ENCODE measurements at regions not wholly inside any gene's neighbourhood (a gene's known extent, or its start where the extent isn't known, plus 50 kb on each side); places are given as distances from the start of the nearest gene placed in this dataset.

DNA sequence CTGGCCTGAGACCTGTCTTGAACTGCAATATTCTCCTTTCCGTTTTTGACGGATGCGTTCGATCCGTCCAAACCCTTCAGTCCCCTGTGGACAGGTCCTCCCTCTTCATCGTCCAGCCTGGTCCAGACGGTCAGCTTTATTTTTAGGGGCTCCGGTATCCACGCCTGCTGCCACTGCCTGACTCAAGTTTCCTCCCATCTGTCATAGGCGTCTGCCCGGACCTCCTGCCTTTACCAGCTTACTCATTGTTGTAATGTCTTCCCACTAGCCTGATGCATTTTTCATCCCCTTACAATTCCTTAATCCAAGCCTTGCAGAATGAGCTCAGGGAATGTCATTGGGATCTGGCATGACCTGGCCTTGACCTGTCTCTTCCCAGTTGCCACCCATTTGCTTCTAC, 145.8 kb downstream of the TENT4A start:
- no peak for DNase-seq (ENCODE audit: low spot score)
- TF ChIP-seq, protein P1, sequence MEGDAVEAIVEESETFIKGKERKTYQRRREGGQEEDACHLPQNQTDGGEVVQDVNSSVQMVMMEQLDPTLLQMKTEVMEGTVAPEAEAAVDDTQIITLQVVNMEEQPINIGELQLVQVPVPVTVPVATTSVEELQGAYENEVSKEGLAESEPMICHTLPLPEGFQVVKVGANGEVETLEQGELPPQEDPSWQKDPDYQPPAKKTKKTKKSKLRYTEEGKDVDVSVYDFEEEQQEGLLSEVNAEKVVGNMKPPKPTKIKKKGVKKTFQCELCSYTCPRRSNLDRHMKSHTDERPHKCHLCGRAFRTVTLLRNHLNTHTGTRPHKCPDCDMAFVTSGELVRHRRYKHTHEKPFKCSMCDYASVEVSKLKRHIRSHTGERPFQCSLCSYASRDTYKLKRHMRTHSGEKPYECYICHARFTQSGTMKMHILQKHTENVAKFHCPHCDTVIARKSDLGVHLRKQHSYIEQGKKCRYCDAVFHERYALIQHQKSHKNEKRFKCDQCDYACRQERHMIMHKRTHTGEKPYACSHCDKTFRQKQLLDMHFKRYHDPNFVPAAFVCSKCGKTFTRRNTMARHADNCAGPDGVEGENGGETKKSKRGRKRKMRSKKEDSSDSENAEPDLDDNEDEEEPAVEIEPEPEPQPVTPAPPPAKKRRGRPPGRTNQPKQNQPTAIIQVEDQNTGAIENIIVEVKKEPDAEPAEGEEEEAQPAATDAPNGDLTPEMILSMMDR (IDR thresholded peaks at IDR 0.05; ENCODE audit: extremely low read depth, missing control alignments), result no peak

DNA sequence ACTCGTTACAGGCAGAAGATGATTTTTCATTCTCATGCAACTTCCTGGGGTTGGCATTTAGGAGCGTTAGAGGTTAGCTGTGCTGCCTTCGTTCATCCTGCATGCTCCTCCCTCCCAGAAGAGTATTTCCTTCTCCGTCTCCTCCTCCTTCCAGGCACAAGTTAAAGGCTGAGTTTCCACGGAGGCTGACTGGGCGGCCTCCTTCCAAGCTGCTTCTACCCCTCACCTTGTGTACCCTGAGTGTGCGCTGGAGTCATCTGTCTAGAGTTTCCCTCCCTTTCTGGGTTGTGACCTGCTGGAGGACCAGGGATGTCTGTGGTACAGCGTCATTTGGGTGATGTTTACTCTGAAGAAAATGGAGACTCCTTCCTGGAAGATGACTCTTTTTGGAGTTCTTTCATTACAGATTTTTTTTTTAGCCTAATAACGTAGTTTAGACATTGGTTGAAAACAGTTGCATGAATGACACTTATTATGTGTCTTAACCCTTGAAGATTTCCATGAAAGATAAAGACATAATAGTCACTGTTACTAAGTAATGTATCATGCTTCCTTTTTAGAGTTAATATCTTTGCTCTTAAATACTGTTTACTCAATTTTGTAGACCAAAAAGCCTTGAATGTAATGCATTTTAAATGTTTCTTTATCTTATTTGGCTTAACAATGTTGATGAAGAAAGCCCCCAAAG, 146.9 kb downstream of the TENT4A start:
- TF ChIP-seq, protein P1 (IDR thresholded peaks at IDR 0.05; ENCODE audit: extremely low read depth, missing control alignments), result no peak
- no peak for DNase-seq (ENCODE audit: low spot score)

DNA sequence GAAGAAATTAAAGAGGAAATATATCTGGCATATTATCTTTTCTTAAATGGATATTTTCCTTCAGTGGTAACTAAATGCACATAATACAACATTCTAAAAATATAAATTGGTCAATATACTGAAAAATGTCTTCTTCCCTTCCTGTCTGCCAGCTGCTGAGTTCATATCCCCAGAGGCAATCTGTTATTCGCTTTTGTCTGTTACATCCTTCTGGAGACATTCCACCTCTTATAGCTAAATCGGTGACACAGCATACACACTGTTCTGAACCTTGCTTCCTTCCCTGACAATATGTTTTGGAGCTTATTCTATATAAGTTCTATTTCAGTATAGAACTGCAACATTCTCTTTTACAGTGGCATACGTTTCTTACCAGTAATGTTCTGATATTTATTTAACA, 147.8 kb downstream of the TENT4A start:
- DNase-seq (ENCODE audit: low spot score), result no peak

DNA sequence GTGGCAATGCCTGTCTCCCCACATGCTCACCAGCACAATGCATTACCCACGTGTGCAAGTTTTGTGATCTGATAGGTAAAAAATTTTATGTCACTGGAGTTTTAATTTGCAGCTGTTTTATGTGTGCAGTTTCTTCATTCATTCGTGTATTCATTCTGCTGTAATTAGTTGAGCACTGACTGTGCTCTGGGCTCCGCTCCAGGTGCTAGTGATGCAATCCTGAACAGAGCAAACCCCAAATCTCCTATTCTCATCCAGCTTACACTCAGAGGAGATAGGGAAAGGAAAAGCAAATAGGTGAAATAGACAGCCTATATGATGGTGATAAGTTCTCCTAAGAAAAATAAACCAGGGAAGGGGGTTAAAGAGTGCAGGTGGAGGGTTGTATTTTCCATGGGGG, 148.4 kb downstream of the TENT4A start:
- DNase-seq (ENCODE audit: low spot score), result no peak
- TF ChIP-seq, protein P1 (IDR thresholded peaks at IDR 0.05; ENCODE audit: extremely low read depth, missing control alignments), result no peak

More for the DNA sequence above, 147.8 kb downstream of the TENT4A start:
- TF ChIP-seq, protein P1 (IDR thresholded peaks at IDR 0.05; ENCODE audit: extremely low read depth, missing control alignments), result no peak

DNA sequence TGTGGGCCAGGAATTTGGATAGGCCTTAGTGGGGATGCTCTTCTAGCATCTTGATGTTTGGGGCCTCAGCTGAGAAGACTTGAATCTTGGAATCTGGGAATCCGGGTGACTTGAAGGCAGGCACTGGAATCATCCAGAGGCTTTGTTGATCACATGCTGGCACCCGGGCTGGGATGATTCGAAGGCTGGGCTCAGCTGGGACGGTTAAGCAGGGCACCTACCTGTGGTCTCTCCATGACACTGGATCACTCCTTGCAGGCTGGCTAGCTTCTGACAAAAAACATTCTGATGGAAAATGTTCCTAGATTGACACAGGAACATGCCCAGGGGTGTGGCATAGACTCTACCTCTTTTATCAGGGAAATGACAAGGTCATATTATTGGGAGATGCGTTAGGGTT, 149.1 kb downstream of the TENT4A start:
- no peak for DNase-seq (ENCODE audit: low spot score)
- TF ChIP-seq, protein P1 (IDR thresholded peaks at IDR 0.05; ENCODE audit: extremely low read depth, missing control alignments), result no peak

DNA sequence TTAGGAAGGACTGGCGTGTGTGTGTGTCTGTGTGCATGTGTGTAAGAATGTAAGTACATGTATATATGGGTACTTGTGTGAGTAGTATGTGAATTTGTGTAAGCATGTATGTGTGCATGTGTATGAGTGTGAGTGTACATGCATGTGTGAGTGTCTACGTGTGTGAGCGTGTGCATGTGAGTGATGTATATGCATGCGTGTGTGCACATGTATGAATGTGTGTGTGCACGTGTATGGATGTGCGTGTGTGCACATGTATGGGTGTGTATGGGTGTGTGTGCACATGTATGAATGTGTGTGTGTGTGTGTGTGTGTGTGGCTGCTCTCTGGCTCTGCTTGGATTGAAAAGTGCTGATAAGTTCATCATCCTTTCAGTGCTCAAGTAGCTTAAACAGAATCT, 154.5 kb downstream of the TENT4A start:
- no peak for DNase-seq (ENCODE audit: low spot score)
- TF ChIP-seq, protein P1 (IDR thresholded peaks at IDR 0.05; ENCODE audit: extremely low read depth, missing control alignments), result no peak

DNA sequence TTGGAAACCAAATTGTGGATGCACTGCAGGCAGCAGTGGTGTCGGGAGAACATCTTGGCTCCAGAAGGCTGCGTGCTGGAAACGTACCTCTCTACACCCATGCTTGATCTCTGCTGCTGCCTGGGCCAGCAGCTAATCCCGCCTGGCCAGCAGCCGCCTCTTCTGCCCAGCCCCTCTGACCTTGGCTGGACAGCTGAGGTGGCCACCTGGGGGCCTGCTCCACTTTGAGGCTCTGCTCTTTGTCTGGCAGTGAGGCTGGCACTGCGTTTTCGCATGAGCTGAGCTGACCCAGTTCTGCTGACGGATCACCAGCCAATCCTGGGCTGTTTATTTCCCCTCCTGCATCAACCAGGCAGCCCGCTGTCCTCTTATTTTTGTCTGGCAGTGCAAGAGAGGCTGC, 154.9 kb downstream of the TENT4A start:
- no peak for DNase-seq (ENCODE audit: low spot score)
- TF ChIP-seq, protein P1 (IDR thresholded peaks at IDR 0.05; ENCODE audit: extremely low read depth, missing control alignments), result no peak
